A673 (cell line): ENCODE measurements at regions not wholly inside any gene's neighbourhood (a gene's known extent, or its start where the extent isn't known, plus 50 kb on each side); places are given as distances from the start of the nearest gene placed in this dataset.

Experiments used
- EZH2 ChIP-seq: fragments of 200-600 bp; sonication (generic); IDR thresholded peaks from 2 replicates; pipeline ENCODE4 v1.6.1; 2017; ENCODE audit warnings: borderline replicate concordance, low read depth, mild to moderate bottlenecking, mixed read lengths, antibody characterized with exemption, low read length; ENCODE audit not compliant: poor library complexity, severe bottlenecking
- TF ChIP-seq, protein P1 (sequence below): fragments of 300-800, 200-600 bp; sonication (generic); conservative IDR thresholded peaks from 2 replicates; pipeline ENCODE4 v1.5.1; 2017; ENCODE audit warnings: low read depth, mild to moderate bottlenecking, antibody characterized with exemption, low read length, moderate library complexity, mixed read lengths

DNA sequence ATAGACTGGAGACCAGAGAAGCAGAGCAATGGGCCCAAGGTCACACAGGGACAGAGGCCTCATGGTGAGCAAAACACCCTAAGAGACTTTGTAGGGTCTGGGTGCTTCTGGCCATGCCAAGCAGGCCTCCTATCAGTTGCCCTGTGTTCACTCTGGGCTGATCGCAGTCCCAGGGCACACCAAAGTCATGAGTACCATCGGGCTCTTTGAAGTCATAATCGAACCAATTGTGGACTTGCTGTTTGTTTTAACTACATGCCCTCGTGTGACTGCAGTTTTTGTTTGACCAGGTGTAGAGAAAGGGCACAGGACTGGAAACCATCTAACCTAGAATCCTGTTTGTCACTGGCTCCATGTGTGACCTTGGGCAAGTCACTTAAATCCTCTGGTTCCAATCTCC, 172.5 kb upstream of the CPEB2 start:
- TF ChIP-seq EZH2: no peak
- TF ChIP-seq, protein P1, sequence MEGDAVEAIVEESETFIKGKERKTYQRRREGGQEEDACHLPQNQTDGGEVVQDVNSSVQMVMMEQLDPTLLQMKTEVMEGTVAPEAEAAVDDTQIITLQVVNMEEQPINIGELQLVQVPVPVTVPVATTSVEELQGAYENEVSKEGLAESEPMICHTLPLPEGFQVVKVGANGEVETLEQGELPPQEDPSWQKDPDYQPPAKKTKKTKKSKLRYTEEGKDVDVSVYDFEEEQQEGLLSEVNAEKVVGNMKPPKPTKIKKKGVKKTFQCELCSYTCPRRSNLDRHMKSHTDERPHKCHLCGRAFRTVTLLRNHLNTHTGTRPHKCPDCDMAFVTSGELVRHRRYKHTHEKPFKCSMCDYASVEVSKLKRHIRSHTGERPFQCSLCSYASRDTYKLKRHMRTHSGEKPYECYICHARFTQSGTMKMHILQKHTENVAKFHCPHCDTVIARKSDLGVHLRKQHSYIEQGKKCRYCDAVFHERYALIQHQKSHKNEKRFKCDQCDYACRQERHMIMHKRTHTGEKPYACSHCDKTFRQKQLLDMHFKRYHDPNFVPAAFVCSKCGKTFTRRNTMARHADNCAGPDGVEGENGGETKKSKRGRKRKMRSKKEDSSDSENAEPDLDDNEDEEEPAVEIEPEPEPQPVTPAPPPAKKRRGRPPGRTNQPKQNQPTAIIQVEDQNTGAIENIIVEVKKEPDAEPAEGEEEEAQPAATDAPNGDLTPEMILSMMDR: no peak
